Neural progenitor cell (in vitro differentiated cells): ENCODE measurements at regions not wholly inside any gene's neighbourhood (a gene's known extent, or its start where the extent isn't known, plus 50 kb on each side); places are given as distances from the start of the nearest gene placed in this dataset.

ENCODE experiments used
- CTCF ChIP-seq: fragments of 200-600 bp; sonication (generic); IDR thresholded peaks from 2 replicates; pipeline ENCODE4 v1.5.1; 2017; ENCODE audit warnings: antibody characterized with exemption, mild to moderate bottlenecking
- EZH2phosphoT487 ChIP-seq: fragments of 200-600 bp; sonication (generic); IDR thresholded peaks from 2 replicates; pipeline ENCODE4 v1.6.1; 2017; ENCODE audit warnings: antibody characterized with exemption

GRCh38 chr4:60890743-60891142, 309.4 kb upstream of the ADGRL3 start:
- TF ChIP-seq CTCF (no peak), EZH2phosphoT487 (no peak)
